Smooth muscle cell (in vitro differentiated cells): ENCODE measurements at regions not wholly inside any gene's neighbourhood (a gene's known extent, or its start where the extent isn't known, plus 50 kb on each side); places are given as distances from the start of the nearest gene placed in this dataset.

Source experiments
- DNase-seq: peaks from one replicate; lab custom pipeline; 2025; ENCODE audit not compliant: unreplicated experiment; lab: John Stamatoyannopoulos, UW
- H2AFZ ChIP-seq: fragments of 200-600 bp; sonication (generic); 2 replicates; pipeline ENCODE4 v1.6.0; 2016; ENCODE audit warnings: antibody characterized with exemption, low read depth, mild to moderate bottlenecking
- H3F3A ChIP-seq: fragments of 200-600 bp; sonication (generic); 2 replicates; pipeline ENCODE4 v1.6.0; 2017; ENCODE audit warnings: antibody characterized with exemption, low read depth
- H3K27ac ChIP-seq: fragments of 200-600 bp; sonication (generic); 2 replicates; pipeline ENCODE4 v1.5.1; 2016; ENCODE audit warnings: low read depth, mild to moderate bottlenecking
- H3K27me3 ChIP-seq: fragments of 200-600 bp; sonication (generic); 2 replicates; pipeline ENCODE4 v1.6.1; 2016; ENCODE audit warnings: low read depth, mild to moderate bottlenecking
- H3K36me3 ChIP-seq: fragments of 200-600 bp; sonication (generic); 2 replicates; pipeline ENCODE4 v1.5.1; 2016; ENCODE audit warnings: low read depth
- H3K4me1 ChIP-seq: fragments of 200-600 bp; sonication (generic); 2 replicates; pipeline ENCODE4 v1.5.1; 2016; ENCODE audit warnings: low read depth
- H3K4me2 ChIP-seq: fragments of 200-600 bp; sonication (generic); 2 replicates; pipeline ENCODE4 v1.6.0; 2016; ENCODE audit warnings: mild to moderate bottlenecking
- H3K4me3 ChIP-seq: fragments of 200-600 bp; sonication (generic); 2 replicates; pipeline ENCODE4 v1.5.1; 2016; ENCODE audit warnings: mild to moderate bottlenecking
- H3K79me2 ChIP-seq: fragments of 200-600 bp; sonication (generic); 2 replicates; pipeline ENCODE4 v1.6.0; 2016; ENCODE audit warnings: low read depth, mild to moderate bottlenecking
- H3K9ac ChIP-seq: fragments of 200-600 bp; sonication (generic); 2 replicates; pipeline ENCODE4 v1.6.0; 2016; ENCODE audit warnings: low read depth
- H3K9me3 ChIP-seq: fragments of 200-600 bp; sonication (generic); replicated peaks from 2 replicates; pipeline ENCODE4 v1.5.1; 2016; ENCODE audit warnings: low read depth
- H4K20me1 ChIP-seq: fragments of 200-600 bp; sonication (generic); 2 replicates; pipeline ENCODE4 v1.6.0; 2016; ENCODE audit warnings: low read depth
- CTCF ChIP-seq: fragments of 200-600 bp; sonication (generic); IDR thresholded peaks from 2 replicates; pipeline ENCODE4 v1.5.1; 2017; ENCODE audit warnings: borderline replicate concordance, mild to moderate bottlenecking, antibody characterized with exemption; ENCODE audit not compliant: insufficient read depth, poor library complexity, severe bottlenecking
- WGBS: methylation state at CpG from one replicate; pipeline ENCODE4 v1.1.7; 2016; ENCODE audit warnings: low lambda C conversion rate; 5-methylcytosine and 5-hydroxymethylcytosine counted together

GRCh38 chr20:55010761-55011160 lies 535.4 kb downstream of the DOK5 start:
- Histone ChIP-seq H3K27me3 (no peaks in the 10 kb centered on the region), H3K9ac (no peak overlapping the region), H4K20me1 (no peaks in the 10 kb centered on the region), H3K4me1 (no peaks in the 10 kb centered on the region), H3K36me3 (no peaks in the 10 kb centered on the region), H3K4me2 (no peak overlapping the region), H3F3A (no peaks in the 10 kb centered on the region), H3K79me2 (no peaks in the 10 kb centered on the region), H3K9me3 (no peaks in the 10 kb centered on the region), H3K4me3 (no peak overlapping the region), H2AFZ (no peak overlapping the region), H3K27ac (no peak overlapping the region)
- no peak for DNase-seq
- WGBS: 100% methylated on average over 1 of the region's 1 CpG
- TF ChIP-seq CTCF: no peak

GRCh38 chr20:55009066-55009465 lies 533.7 kb downstream of the DOK5 start:
- no peak overlapping the region for H3K4me3 ChIP-seq
- no peaks in the 10 kb centered on the region for H3K9me3 ChIP-seq
- no peak for TF ChIP-seq CTCF
- no peak overlapping the region for H3K27ac ChIP-seq
- H3K9ac ChIP-seq: no peak overlapping the region
- no peaks in the 10 kb centered on the region for H4K20me1 ChIP-seq
- no peaks in the 10 kb centered on the region for H3F3A ChIP-seq
- no peak for DNase-seq
- 78% methylated on average over 2 of the region's 2 CpGs for WGBS
- H3K4me2 ChIP-seq: no peak overlapping the region
- no peak overlapping the region for H2AFZ ChIP-seq
- no peaks in the 10 kb centered on the region for H3K36me3 ChIP-seq
- no peaks in the 10 kb centered on the region for H3K27me3 ChIP-seq
- no peaks in the 10 kb centered on the region for H3K4me1 ChIP-seq
- H3K79me2 ChIP-seq: no peaks in the 10 kb centered on the region

- TF ChIP-seq CTCF: no peak
- Histone ChIP-seq H3K9me3 (no peaks in the 10 kb centered on the region), H3K4me2 (no peak overlapping the region), H2AFZ (no peak overlapping the region), H4K20me1 (no peaks in the 10 kb centered on the region), H3K4me1 (no peaks in the 10 kb centered on the region), H3K27ac (no peak overlapping the region), H3F3A (no peaks in the 10 kb centered on the region), H3K36me3 (no peaks in the 10 kb centered on the region), H3K79me2 (no peaks in the 10 kb centered on the region), H3K4me3 (no peak overlapping the region), H3K9ac (no peak overlapping the region), H3K27me3 (no peaks in the 10 kb centered on the region)
- DNase-seq: no peak
- 40% methylated on average over 3 of the region's 3 CpGs for WGBS
Observed at GRCh38 chr20:55004044-55004443, 528.7 kb downstream of the DOK5 start.

- Histone ChIP-seq H4K20me1 (no peaks in the 10 kb centered on the region), H3K27ac (no peak overlapping the region), H2AFZ (no peak overlapping the region), H3K79me2 (no peaks in the 10 kb centered on the region), H3K27me3 (no peaks in the 10 kb centered on the region), H3K4me3 (no peak overlapping the region), H3K36me3 (no peaks in the 10 kb centered on the region), H3F3A (no peaks in the 10 kb centered on the region), H3K4me1 (peaks cover 8% of the 10 kb centered on the region), H3K9me3 (no peaks in the 10 kb centered on the region), H3K4me2 (no peak overlapping the region), H3K9ac (no peak overlapping the region)
- no peak for DNase-seq
- no peak for TF ChIP-seq CTCF
- WGBS: 44% methylated on average over 5 of the region's 5 CpGs
Observed at GRCh38 chr20:54995553-54995952, 520.2 kb downstream of the DOK5 start.
